NCI-H187 (cell line): ENCODE measurements at regions not wholly inside any gene's neighbourhood (a gene's known extent, or its start where the extent isn't known, plus 50 kb on each side); places are given as distances from the start of the nearest gene placed in this dataset.
"Not testable (repeated sequence)": the region's sequence is repeated elsewhere in the genome, so short reads cannot be mapped to it uniquely, and the experiment has no call there.

ENCODE experiments used
- DNase-seq, 2 experiments: peaks; one replicate each; lab custom pipeline; 2025; lab: John Stamatoyannopoulos, UW

GRCh38 chr21:9001890-9002663 lies 1519.3 kb upstream of the TPTE start:
- DNase-seq, result not testable (repeated sequence)

DNA sequence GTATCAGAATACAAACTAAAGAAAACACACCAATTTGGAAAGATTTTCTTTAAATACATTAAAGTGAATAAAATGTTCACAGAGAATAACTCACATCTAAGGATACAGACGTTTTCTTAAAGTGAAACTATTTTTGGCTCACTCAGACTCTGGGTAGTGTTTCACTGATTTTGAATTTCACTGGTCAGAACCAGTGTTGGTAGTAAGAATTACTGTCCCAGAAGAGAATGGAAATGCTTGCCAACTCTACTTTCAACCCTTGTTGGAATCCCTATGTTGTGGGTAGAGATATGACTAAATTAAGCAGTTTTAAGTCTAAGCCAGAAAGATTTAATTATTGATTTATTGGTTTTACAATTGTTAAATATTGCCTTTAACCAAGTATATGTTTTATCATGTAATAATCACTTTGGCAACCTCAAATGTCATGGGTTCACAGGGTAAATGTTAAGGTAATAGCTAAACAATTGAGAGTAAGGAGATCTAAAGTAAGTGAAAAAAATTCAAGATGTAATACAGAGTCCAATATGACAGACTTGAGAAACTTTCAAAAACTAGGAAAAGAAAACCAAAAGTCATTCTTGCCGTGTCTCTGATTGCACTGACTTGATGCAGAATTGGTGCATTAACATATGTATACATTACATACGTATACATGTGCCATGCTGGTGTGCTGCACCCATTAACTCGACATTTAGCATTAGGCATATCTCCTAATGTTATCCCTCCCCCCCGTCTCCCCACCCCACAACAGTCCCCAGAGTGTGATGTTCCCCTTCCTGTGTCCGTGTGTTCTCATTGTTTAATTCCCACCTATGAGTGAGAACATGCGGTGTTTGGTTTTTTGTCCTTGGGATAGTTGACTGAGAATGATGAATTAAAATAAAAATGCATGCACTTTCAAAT lies 1517.2 kb upstream of the TPTE start:
- not testable (repeated sequence) for DNase-seq

- not testable (repeated sequence) for DNase-seq
Observed at GRCh38 chr21:9004815-9005518, 1516.4 kb upstream of the TPTE start.

- DNase-seq, result not testable (repeated sequence)
Observed at GRCh38 chr21:9005671-9006070, 1515.7 kb upstream of the TPTE start.

DNA sequence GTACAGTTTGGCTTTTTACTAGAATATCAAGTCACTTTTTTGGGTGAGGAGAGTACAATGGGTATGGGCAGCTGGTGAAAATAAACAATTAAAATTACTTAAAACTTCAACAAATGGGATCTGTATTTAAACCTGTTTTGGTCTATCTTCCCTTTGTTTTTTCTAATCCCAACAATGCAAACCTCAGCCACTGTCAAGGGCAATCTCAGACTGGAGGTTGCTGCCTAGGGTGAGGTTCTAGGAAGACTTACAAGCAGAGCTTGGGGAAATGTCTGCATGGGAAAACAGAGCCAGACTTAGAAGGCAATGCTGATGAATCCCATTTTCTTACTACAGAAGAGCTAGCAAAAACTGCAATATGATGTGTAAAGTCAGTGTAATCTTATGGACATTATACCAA lies 1515.3 kb upstream of the TPTE start:
- not testable (repeated sequence) for DNase-seq

DNA sequence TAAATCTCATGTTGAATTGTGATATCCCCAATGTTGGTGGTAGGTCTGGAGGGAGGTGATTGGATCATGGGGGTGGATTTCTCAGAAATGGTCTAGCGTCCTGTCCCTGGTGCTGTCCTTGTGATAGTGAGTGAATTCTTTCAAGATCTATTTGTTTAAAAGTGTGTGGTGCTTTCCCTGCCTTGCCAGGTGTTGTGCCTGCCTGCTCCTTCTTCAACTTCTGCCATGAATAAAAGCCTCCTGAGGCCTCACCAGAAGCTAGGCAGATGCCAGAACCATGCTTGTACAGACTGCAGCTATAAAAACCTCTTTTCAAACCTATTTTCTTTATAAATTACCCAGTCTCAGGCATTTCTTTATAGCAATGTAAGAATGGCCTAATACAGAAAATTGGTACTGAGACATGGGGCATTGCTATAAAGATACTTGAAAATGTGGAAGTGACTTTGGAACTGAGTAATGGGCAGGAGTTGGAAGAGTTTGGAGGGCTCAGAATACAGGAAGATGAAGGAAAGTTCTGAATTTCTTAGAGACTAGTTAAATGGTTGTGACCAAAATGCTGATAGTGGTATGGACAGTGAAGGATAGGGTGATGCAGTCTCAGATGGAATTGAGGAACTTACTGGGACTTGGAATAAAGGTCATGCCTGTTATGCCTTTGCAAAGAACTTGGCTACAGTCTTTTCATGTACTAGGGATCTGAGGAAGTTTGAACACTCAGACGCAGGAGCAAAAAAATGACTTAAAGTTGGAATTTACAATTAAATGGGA lies 1514.6 kb upstream of the TPTE start:
- not testable (repeated sequence) for DNase-seq

DNA sequence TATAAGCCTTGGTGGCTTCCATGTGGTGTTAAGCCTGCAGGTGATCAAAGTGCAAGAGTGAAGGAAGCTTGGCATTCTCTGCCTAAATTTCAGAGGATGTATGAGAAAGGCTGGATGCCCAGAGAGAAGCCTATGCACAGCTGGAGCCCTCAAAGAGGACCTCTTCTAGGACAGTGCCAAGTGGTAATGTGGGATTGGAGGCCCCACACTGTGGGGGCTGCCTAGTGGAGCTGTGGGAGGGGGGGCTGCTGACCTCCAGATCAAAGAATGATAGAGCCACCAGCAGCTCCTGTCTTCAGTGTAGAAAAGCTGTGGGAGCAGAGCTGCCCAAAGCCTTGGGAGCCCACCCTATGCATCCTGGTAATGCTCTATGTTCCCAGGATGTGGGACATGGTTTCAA lies 1512.7 kb upstream of the TPTE start:
- no peak for DNase-seq

DNA sequence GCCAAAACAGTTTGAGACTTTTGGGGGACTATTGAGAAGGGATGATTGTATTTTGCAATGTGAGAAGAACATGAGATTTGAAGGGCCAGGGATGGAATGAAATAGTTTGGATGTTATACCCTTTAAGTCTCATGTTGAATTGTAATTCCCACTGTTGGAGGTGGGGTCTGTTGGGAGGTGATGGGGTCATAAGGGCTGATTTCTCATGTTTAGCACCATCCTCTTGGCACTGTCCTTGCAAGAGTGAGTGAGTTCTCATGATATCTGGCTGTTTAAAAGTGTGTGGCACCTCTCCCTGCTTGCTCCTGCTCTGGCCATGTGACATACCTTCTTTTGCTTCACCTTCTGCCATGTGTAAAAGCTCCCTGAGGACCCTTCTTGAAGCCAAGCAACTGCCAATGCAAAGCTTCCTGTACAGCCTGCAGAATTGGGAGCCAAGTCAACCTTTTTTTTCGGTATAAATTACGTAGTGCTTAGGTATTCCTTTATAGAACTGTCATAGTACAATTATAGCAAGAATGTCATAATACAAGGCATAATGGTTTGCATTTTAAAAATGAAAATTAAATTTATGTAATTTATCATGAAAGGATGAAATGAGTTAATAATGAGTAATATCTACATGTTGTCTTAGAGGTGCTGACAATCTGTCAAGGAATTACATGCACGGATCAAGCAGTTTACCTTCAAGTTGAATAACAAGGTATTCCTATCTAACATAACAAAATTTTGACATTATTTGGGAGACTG lies 1511.9 kb upstream of the TPTE start:
- DNase-seq, result not testable (repeated sequence)

DNA sequence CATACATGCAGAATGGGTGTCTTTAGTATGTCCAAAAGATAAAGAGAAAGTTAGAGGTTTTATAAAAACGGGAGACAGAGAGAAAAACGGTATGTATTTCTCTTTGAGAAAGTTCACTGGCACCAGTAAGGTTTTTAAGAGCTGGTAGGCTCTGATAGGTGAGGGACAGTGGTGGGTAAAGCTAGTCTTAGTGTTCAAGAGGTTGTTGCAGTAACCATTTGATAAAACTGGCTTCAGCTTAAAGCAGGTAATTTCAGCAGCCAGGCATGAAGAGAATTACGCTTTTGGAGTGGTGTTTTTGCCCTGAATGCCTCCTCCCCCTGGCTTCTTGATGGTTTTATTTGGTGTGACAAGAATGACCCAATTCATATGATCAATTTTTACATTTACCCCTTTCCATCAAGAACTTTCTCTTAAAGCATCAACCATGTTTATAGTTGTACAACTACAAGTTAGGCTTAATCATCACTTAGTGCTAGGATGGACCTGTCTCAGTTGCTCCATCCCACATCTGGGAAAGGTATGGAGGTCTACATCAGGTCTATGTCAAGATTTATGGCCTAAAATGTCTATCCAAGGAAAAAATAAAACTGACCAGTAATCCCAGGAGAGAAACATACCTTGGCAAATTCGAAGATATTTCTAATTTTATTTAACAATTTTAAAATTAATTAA lies 1511.1 kb upstream of the TPTE start:
- DNase-seq, result not testable (repeated sequence)

DNA sequence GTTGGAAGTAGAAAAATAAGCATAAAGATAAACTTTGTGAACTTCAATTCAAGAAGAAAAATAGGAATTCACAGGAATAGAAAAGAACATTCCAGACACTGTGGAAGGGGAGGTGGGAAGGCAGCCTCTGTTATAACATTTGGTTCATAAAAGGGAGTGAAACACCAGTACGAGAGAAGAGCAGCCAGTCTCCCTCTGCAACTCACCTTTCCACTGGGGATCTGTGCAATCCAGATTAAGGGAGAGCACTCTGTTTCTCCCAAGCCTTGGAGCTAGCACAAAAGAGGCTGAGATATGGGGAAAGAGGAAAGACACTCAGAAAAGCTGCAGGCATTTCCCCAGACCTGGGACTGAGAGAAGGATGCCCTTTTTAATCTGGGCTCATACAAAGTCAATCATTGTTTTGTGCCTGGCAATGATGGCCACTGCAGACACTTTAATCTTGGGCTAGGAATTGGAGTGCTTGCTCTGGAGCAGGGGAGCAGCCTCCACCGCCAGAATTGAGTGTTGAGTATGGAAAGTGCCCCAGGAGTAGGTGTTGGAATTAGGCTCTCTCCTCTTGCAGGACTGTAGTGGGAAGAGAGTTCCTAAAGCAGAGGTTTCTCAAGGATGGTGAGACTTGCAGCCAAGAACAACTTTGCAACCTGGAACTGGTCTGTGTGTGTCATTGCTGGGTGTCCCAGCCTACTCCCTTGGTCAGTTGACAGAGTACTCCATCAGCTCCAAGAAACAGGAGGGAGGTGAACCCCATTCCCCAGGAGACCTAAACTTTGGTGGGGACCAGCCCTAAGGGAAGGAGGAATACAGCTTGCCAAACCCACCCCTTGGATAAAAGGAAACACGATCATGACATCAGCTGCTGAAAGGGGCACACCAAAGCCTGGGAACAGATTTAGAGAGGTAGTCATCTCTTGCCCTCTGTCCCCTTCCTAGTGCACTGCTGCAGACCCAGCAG lies 1510.2 kb upstream of the TPTE start:
- not testable (repeated sequence) for DNase-seq

DNA sequence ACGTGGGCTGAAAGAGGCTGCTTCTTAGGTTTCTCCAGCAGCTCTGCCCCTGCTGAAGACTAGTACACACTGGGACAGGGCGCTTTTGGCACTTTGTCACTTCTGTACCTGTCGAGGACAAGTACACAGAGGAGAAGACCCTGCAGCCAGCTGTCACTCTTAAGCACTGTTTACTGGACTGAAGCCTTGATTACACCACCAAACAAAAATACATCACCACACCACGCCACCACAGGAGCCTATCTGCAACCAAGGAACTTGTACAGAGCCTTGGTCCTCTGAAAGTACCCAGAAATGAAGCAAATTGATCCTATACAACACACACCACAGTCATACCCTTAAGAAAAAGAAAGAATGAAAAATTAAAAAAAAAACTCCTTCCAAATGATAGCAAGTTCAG lies 1509.5 kb upstream of the TPTE start:
- DNase-seq, result not testable (repeated sequence)

DNA sequence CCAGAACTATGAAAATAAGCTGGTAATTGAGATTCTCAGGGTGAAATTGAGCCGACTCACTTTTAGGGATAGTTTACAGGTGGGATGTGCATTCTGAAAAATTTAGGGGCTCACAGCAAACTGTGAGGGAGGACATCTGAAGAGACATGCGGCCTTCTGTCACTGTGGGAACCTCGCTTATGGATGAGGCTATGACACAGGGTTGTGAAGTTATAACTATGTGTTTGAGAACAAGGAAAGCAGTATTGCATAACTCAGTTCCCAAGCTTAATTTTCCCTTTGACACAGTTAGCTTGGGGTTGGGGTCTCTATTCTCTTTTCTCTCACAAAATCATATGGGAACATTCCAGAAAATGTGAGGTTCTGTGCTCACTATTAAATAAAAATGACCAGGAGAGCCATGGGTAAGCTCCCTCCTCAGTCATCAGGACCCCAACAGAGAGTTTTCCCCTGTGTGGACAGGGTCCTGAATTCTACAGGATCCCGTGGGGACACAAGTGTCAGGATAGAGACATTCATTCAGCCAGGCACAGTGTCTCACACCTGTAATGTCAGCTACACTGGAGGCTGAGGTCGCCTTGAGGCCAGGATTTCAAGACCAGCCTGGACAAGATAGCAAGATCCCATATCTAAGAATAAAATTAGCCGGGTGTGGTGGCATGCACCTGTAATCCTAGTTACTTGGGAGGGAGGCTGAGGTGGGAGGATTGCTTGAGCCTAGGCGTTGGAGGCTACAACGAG lies 1507.7 kb upstream of the TPTE start:
- not testable (repeated sequence) for DNase-seq

DNA sequence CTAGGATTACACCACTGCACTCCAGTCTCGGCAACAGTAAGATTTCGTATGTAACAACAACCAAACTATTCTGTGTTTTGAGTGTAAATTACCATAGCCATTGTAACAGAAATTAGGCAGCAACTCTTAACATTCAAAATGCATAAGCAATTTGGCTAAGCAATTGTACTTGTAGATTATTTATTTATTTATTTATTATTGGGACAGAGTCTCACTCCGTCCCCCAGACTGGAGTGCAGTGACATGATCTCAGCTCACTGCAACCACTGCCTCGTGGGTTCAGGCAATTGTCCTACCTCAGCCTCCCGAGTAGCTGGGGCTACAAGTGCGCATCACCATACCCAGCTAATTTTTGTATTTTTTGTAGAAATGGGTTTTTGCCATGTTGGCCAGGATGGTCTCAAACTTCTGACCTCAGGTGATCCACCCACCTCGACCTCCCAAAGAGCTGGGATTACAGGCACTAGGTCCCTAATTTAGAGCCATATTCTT lies 1507.1 kb upstream of the TPTE start:
- not testable (repeated sequence) for DNase-seq

DNA sequence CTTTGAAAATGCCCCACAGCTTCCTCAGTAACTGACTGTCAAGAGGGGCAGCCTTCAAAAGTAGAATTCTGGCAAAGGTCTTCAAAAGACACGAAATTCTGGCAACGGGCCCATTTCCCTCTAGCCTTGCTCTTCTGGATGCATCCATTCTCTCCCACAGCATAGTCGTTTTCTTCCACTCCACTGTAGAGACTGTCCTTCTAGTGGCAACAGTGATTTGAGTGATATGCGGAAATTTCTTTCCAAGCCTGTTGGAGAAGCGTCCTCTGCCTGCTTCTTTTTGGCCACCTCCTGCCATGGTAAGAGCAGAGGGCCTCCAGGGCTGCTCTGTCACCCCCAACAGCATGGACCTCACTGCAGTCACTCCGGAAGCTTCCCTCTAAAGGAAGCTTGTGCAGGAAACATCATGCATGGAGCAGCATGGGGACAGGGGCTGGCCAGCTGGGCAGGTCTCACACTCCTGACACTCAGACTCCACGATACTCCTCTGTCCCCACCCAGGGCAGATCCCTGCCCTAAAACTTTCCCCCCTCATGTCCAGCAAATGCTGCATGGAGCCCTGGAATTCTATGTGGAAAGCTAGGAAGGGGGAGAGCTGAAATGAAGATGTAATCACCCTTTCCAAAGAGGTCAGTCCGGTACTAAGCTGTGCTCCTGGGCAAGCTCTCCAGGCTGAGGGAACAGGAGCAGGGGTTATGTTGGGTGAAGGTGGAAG lies 1505.7 kb upstream of the TPTE start:
- DNase-seq, result not testable (repeated sequence)

DNA sequence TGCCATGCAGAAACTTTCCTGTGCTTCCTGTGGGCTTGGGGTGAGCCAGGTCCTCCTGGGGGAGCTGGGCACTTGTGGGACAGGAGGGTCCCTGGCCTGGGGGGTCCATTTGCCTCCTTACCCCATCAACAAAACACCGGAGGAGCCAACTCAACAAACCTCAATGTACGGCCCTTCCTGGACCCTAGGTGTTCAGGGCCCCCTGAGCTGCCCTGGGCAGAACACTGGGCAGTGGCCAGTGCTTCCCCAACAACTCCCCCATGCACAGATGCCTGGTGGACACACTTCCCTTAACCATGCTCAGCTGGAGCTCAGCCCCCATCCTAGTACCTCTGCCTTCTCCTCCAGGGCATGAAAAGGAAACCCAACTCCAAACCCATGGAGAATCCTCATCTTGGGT lies 1504.2 kb upstream of the TPTE start:
- DNase-seq, result not testable (repeated sequence)

GRCh38 chr21:9018731-9019253 lies 1502.6 kb upstream of the TPTE start:
- DNase-seq, result not testable (repeated sequence)
